Stimulated activated CD4-positive, alpha-beta T cell treated with anti-CD3 and anti-CD28 coated beads, Interleukin-12 subunit alpha, Interleukin-12 subunit beta, amount 100 ng/mL, for 48 hours (primary cell): ENCODE measurements at regions not wholly inside any gene's neighbourhood (a gene's known extent, or its start where the extent isn't known, plus 50 kb on each side); places are given as distances from the start of the nearest gene placed in this dataset.

Experiments used
- DNase-seq, 3 donors: peaks; one replicate each; pipeline ENCODE4 v3.0.0-alpha.2; 2020; ENCODE audit warnings: low read depth in 2 of 3, low spot score in 1 of 3

GRCh38 chr1:106038260-106038659, 1018.2 kb upstream of the PRMT6 start:
- DNase-seq = no peak

- no peak for DNase-seq
Observed at GRCh38 chr1:106043971-106044370, 1012.5 kb upstream of the PRMT6 start.

- no peak for DNase-seq
Observed at GRCh38 chr1:106047210-106047609, 1009.3 kb upstream of the PRMT6 start.

- DNase-seq = no peak
Observed at GRCh38 chr1:106049595-106049994, 1006.9 kb upstream of the PRMT6 start.

GRCh38 chr1:106055855-106056254, 1000.6 kb upstream of the PRMT6 start:
- DNase-seq = no peak

GRCh38 chr1:106061586-106062495, 994.6 kb upstream of the PRMT6 start:
- no peak for DNase-seq

GRCh38 chr1:106063510-106063909, 993.0 kb upstream of the PRMT6 start:
- DNase-seq = no peak

GRCh38 chr1:106072909-106073600, 983.4 kb upstream of the PRMT6 start:
- no peak for DNase-seq

- no peak for DNase-seq
Observed at GRCh38 chr1:106080608-106081325, 975.7 kb upstream of the PRMT6 start.

GRCh38 chr1:106111044-106111443, 945.4 kb upstream of the PRMT6 start:
- DNase-seq = no peak

- no peak for DNase-seq
Observed at GRCh38 chr1:106113851-106114250, 942.6 kb upstream of the PRMT6 start.

GRCh38 chr1:106120789-106121188, 935.7 kb upstream of the PRMT6 start:
- DNase-seq = no peak

GRCh38 chr1:106121728-106122127, 934.7 kb upstream of the PRMT6 start:
- no peak for DNase-seq

GRCh38 chr1:106134561-106134960, 921.9 kb upstream of the PRMT6 start:
- DNase-seq = no peak

GRCh38 chr1:106173101-106173500, 883.4 kb upstream of the PRMT6 start:
- DNase-seq = no peak

- DNase-seq = no peak
Observed at GRCh38 chr1:106178791-106179190, 877.7 kb upstream of the PRMT6 start.

- no peak for DNase-seq
Observed at GRCh38 chr1:106181866-106182265, 874.6 kb upstream of the PRMT6 start.

GRCh38 chr1:106185089-106185488, 871.4 kb upstream of the PRMT6 start:
- no peak for DNase-seq

GRCh38 chr1:106189780-106190179, 866.7 kb upstream of the PRMT6 start:
- no peak for DNase-seq

- DNase-seq = no peak
Observed at GRCh38 chr1:106194206-106194605, 862.3 kb upstream of the PRMT6 start.

- DNase-seq = no peak
Observed at GRCh38 chr1:106200711-106201110, 855.8 kb upstream of the PRMT6 start.

- DNase-seq = no peak
Observed at GRCh38 chr1:106207185-106207584, 849.3 kb upstream of the PRMT6 start.
